NB4 (cell line): ENCODE measurements at regions not wholly inside any gene's neighbourhood (a gene's known extent, or its start where the extent isn't known, plus 50 kb on each side); places are given as distances from the start of the nearest gene placed in this dataset.
A peak's percentile ranks its signal among the peaks of the same experiment; 100 is the strongest.

ENCODE experiments used
- DNase-seq: peaks from one replicate; pipeline ENCODE4 v3.0.0; 2010; ENCODE audit warnings: low read depth
- H3K4me3 ChIP-seq: one replicate; pipeline ENCODE4 v1.5.1; 2011; ENCODE audit warnings: mild to moderate bottlenecking, low read depth, low read length, moderate library complexity
- CTCF ChIP-seq: IDR thresholded peaks from one replicate; pipeline ENCODE4 v1.5.1; 2012; ENCODE audit warnings: low read depth, low read length
- MYC ChIP-seq: IDR thresholded peaks from 2 replicates; pipeline ENCODE4 v1.6.1; 2011; ENCODE audit warnings: low read depth, low read length
- POLR2A ChIP-seq: IDR thresholded peaks from 2 replicates; pipeline ENCODE4 v1.6.1; 2011; ENCODE audit warnings: mild to moderate bottlenecking; ENCODE audit not compliant: insufficient read length; ENCODE audit errors: extremely low read depth
- TF ChIP-seq, protein P1 (sequence below): IDR thresholded peaks from 2 replicates; pipeline ENCODE4 v1.6.1; 2011; ENCODE audit warnings: low read depth, low read length

DNA sequence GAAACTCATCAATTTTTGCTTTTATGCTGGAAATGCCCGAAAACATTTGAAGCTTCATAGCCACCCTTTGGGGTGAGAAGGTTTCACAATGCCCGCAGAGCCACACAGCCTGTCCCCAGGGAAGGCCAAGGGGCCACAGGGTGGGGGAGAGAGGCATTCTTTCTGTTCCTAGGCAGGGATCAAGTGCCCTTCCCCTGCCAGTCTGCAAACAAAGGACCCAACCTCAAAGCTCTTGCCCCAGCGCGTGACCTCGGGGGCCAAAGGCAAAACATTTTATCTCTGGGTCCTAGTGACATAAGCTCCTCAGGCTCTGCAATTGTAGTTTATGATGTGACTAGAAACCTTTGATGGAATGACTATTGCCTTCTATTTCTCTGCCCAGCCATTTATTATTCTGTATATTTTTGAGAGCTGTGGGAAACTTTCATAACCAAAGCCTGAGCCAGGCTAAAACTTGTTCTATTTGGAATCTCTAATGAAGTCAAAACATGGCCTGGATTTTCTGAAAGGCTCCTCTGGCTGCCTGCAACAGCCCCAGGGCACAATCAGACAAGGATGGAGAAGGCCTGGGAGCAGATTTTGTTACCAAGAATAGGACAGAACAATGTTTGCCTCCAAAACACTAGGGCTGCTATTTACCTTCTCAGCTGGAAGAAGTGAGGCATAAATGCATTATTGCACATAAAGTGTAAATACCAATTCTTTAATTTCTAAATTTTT is 137.2 kb upstream of the KCTD1 start:
- peak; percentile 87 for DNase-seq
- no peak overlapping the region for H3K4me3 ChIP-seq
- TF ChIP-seq MYC (no peak), CTCF (no peak), POLR2A (no peak)
- TF ChIP-seq, protein P1, sequence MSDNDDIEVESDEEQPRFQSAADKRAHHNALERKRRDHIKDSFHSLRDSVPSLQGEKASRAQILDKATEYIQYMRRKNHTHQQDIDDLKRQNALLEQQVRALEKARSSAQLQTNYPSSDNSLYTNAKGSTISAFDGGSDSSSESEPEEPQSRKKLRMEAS = no peak

DNA sequence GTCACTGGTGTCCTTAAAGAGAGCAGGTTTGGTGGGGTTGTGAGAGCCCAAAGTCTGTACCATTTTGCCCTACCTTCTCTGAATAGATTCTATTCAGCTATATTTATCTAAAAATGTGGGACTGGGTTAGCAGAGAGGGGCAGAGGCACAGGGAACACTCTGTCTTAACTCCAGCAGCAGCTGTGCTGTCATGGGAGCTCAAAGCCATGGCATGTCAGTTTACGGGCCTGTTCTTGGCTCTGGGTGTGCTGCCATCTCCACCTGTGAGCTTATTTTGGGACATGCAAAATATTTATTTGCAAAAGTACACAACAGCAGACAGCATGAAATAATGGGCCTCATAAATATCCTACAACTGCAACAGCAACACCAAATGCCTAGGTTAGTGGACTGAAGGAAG is 129.6 kb upstream of the KCTD1 start:
- DNase-seq = no peak
- no peak overlapping the region for H3K4me3 ChIP-seq
- TF ChIP-seq MYC = no peak

- H3K4me3 ChIP-seq = no peak overlapping the region
- TF ChIP-seq, protein P1 = no peak
- no peak for TF ChIP-seq POLR2A
- no peak for TF ChIP-seq CTCF
- TF ChIP-seq MYC = no peak
- DNase-seq = no peak
Measured at GRCh38 chr18:26667046-26667445, 118.7 kb upstream of the KCTD1 start.

DNA sequence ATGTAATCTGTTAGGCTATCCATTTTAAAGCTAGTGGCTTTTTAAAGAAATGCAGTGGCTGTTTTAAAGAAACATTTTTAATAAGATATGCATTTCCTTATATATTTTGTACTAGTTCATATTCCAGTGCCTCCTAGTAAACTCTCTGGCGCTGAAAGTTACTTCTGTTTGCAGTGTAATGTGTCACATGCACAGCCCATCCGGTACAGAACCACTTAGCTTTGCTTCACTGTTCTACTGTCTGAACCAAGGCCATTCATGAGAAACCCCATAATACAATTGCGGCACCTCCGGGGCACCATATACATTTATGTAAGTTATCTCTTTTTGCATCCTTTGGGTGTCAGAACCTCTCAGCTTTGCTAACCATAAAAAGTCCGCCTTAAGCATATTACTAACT is 114.6 kb upstream of the KCTD1 start:
- no peak for TF ChIP-seq CTCF
- no peak for TF ChIP-seq POLR2A
- no peak overlapping the region for H3K4me3 ChIP-seq
- DNase-seq = no peak

GRCh38 chr18:26657631-26658581 is 109.6 kb upstream of the KCTD1 start:
- DNase-seq = peak; percentile 16
- no peak for TF ChIP-seq MYC
- no peak for TF ChIP-seq POLR2A
- TF ChIP-seq, protein P1 = no peak
- TF ChIP-seq CTCF = no peak
- peak overlapping the region; percentile 85 for H3K4me3 ChIP-seq

- peak overlapping the region; percentile 85 for H3K4me3 ChIP-seq
- peak; percentile 72 for DNase-seq
- TF ChIP-seq MYC (no peak), CTCF (no peak), POLR2A (no peak)
- TF ChIP-seq, protein P1 = 0 out of 2 replicates have a peak, but pooled peaks have one; percentile 40
Measured at GRCh38 chr18:26656944-26657536, 108.7 kb upstream of the KCTD1 start.
